NCI-H1694 (cell line): ENCODE measurements at regions not wholly inside any gene's neighbourhood (a gene's known extent, or its start where the extent isn't known, plus 50 kb on each side); places are given as distances from the start of the nearest gene placed in this dataset.

ENCODE experiments used
- DNase-seq: peaks from one replicate; lab custom pipeline; 2025; lab: John Stamatoyannopoulos, UW

DNA sequence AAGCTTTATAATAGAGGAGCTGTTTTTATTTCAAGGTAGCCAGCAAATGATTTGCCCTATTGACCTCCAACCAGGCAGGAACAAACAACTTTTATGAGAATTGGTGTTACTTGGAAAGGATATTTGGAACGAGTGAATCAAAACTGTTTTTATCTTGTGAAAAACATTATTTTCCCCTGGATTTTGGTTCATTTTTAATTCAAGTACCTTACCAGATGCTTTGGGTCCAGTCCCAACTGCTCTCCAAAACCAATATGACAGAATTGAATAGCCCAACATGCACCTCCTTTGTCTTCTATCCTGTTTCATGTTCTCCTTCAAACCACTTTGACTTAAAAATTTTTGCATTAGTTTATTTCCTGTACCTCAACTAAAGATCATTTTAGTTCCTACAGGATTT is 178.6 kb upstream of the RBMS1 start:
- no peak for DNase-seq

DNA sequence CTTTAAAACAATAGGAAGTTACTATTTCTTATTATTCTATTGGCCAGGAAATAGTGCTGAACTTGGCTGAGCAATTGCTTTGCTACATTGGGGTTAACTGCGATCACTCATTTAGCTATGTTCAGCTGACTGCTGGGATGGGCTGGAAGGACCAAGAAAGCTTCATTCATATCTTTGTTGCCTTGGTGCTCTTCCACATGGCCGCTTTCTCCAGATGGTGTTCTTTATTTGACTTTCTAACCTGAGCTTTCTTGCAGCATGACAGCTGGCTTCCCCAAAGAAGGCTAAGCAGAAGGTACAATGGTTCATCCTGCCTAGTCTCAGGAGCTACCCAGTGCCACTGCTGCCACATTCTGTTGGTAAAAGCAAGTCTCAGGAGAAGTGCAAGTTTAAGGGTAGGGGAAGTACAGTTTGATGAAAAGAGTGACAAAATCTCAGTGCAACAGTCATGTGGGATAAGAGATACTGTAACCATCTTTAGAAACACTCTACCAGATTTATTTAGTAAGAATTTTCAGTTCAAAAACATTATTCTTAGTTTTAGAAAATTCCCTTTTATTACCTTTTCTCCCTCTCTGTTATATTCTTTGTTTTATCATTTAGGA is 180.6 kb upstream of the RBMS1 start:
- DNase-seq = no peak

DNA sequence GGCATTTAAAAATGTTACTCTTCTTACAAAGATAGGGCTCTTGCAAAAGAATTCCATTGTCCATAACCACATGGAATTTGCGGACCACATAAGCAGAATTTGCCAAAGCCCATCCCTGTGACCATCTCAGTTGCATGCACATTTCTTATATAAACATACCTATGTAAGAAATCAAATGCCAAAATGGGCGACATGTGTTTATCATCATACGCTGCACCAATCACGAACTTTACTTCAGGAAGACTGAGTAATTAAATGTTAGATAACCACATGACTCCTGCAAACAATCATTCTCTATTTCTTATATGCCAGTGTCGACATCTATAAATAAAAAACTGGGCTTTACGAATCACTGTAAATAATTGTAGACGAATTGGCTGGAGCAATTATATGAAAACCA is 186.1 kb upstream of the RBMS1 start:
- no peak for DNase-seq

- no peak for DNase-seq
Measured at GRCh38 chr2:160680294-160680693, 186.7 kb upstream of the RBMS1 start.

GRCh38 chr2:160680974-160681373 is 187.4 kb upstream of the RBMS1 start:
- DNase-seq = no peak

- DNase-seq = no peak
Measured at GRCh38 chr2:160683206-160683605, 189.6 kb upstream of the RBMS1 start.

DNA sequence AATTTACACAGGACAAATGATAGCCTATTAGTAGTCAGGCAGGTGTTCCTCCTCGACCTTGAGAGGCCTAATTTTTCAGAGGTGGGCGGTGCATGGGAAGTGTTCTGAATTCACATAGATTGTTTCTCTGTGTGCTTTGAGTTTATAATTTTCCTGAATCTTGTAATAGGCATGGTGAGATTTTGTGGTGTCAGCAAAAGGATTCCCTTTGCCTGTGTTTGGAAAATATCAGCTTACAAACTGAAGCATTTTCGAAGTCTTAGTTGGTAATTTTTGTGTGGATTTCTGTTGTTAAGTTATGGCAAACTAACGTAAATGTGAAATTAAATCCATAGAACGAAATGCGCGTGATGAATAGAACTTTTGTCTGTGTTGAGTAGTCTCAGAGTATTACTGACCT is 194.0 kb upstream of the RBMS1 start:
- DNase-seq = no peak

- no peak for DNase-seq
Measured at GRCh38 chr2:160689441-160689840, 195.8 kb upstream of the RBMS1 start.

GRCh38 chr2:160694221-160694620 is 200.6 kb upstream of the RBMS1 start:
- no peak for DNase-seq

GRCh38 chr2:160694631-160695030 is 201.0 kb upstream of the RBMS1 start:
- no peak for DNase-seq

- no peak for DNase-seq
Measured at GRCh38 chr2:160695402-160696086, 201.9 kb upstream of the RBMS1 start.

DNA sequence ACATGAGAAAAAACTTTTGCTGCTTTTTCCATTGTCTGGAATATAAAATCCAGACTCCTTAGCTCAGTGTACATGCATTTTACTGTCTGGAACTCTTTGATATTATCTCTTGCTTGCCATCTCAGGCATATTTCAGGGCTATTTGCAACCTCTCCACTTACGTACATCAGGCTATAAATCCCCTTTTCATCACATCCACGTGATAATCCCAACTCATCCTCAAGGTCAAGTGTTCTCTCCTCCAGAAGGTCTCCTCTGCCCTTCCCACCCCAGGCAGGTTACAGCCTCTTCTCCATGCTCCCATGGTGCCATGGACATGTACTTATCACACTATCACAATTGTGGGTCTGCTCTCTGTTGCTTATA is 202.5 kb upstream of the RBMS1 start:
- no peak for DNase-seq

DNA sequence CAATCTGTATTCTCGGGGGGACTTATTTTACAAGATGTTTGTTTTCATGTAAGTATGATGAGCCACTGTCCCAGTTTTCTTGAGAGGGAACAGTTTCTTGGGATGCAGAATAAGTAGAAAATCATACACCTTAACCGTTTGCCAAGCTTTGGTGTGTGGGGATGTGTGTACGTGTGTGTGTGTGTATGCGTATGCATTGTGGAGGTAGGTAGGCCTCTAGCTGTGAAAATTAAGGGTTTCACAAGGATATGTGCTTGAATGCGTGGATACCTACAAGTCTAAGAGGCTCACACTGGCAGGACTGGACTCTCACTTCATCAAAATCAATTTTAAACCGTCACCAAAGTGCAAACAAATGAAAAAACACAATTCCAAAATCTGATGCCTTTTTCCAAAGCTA is 204.2 kb upstream of the RBMS1 start:
- no peak for DNase-seq

DNA sequence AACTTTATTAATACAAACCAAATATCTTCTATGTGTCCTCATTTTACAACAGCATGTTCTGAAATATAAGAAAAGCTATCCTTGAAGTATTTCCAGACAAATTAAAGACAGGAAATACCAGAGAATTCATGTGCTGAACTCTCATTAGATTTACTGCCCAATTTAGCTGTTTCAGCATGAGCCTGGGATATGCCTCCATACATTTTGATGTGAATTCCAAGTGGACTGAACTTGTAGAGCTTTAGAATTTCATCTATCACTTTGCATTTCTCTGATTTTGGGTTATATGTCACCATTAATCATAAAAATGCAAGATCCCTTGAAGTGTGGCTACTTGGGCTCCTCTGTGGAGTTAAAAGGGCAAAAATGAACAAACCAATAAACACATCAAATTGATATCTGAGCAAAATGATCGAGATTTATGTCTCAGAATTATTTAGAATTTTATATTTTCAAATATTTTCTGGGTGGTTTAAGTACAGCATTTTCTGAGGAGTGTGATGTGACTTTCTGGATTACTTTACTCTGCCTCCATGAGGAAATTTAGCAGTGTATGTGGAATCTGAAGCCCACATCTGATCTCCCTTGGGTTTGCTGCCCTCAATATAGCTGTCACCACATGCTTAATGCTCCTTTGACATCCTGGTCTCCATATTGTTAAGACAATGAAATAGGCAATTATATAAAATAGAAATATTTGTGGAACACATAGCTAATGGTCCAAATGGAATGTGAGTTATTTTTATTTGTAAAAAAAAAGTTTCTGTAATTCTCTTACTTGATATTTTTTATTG is 206.6 kb upstream of the RBMS1 start:
- DNase-seq = no peak

DNA sequence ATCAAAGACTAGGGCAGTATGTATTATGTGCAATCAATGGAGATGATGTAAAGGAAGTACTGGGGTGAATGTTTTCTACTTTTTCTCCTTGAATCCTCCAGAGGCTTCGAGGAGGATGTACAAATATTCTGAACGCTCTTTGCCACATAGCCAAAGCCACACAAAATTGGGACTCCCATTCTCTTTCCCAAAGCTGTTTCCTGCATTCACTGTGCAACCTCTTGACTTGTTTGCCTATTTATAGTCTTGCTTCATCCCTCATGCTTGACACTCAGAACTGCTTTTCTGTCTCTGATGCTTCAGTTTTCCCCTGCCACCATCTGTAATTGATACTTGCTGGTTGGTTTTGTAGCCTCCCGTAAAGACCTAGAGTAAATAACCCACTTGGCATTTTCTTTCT is 208.2 kb upstream of the RBMS1 start:
- no peak for DNase-seq

GRCh38 chr2:160702754-160703153 is 209.1 kb upstream of the RBMS1 start:
- no peak for DNase-seq

GRCh38 chr2:160703648-160704585 is 210.3 kb upstream of the RBMS1 start:
- no peak for DNase-seq

GRCh38 chr2:160715428-160715827 is 221.8 kb upstream of the RBMS1 start:
- no peak for DNase-seq

DNA sequence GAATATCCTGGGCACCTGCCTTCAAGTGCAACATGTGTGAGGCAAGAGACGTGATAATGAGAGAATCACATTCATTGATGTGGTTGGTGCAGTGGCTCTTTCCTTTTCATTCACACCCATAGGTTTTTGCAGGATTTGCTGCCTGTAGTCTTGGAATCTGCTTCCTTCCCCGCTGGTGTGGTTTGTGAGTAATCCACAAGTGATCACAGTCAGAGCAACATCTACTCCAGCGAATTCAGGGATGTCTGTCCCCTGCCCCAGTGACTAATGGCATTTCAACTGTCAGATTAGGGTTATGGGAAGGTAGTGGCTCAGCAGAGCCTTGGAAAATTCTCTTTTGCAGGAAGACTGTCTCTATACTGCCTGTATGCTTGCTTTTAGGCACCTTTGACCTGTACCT is 225.5 kb upstream of the RBMS1 start:
- no peak for DNase-seq

- no peak for DNase-seq
Measured at GRCh38 chr2:160720098-160720497, 226.5 kb upstream of the RBMS1 start.

DNA sequence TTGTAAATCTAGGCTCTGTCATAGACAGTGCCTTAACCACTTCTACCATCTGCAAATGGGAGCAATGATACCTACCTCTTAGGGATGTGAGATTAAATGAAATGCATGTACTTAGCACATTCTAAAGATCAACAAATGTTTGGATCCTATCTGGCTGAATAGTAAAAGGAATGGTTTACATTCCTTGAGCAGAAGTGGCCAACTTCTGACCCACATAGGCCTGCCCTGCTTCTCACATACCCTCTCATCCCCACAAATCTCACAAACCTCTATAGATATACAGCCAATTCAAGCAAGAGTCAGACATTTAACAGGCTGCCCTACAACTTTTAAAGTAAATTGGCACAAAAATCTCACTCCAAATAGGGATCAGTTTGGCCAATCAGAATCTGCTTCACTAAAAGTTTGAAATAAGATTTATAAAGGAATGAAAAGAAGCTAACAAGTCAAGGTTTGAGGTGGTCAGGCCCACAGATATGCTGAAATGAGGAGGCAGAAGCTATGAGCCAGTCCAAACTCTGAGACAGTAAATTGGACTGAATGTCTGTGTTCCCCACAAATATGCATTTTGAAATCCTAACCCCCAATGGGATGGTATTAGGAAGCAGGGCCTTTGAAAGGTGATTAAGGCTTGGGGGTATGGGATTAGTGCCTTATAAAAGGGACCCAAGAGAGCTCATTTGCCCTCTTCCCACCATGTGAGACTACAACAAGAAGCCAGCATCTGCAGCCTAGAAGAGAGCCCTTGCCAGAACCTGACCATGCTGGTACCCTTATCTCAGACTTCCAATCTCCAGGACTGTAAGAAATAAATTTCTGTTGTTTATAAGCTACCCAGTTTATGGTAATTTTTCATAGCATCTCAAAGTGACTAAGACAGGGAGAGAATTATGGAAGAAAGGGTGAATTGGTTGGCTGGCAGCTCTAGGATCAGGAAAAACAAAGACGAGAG is 227.8 kb upstream of the RBMS1 start:
- no peak for DNase-seq
